B cell (primary cell): ENCODE measurements at regions not wholly inside any gene's neighbourhood (a gene's known extent, or its start where the extent isn't known, plus 50 kb on each side); places are given as distances from the start of the nearest gene placed in this dataset.

Experiments
- ATAC-seq: fragments of 200-7000 bp; cut with Tn5 transposase; one replicate; pipeline ENCODE4 v1.10.0; 2021; ENCODE audit warnings: low read depth, mild to moderate bottlenecking, moderate number of reproducible peaks, moderate library complexity
- CTCF ChIA-PET: fragments of 350-600 bp; sonication (Branson Sonifier 250); formaldehyde crosslinking; loops from one replicate; lab custom pipeline; 2021; ENCODE audit warnings: antibody characterized with exemption, inconsistent platforms; lab: Charles Lee
- POLR2A ChIA-PET: fragments of 350-600 bp; sonication (Branson Sonifier 250); formaldehyde crosslinking; loops from one replicate; lab custom pipeline; 2021; ENCODE audit warnings: antibody characterized with exemption; lab: Charles Lee
- DNase-seq: peaks from one replicate; pipeline ENCODE4 v3.0.0; 2013
- H2AFZ ChIP-seq: 2 replicates; pipeline ENCODE4 v1.6.1; 2012; ENCODE audit warnings: mild to moderate bottlenecking, low read depth, low read length; ENCODE audit not compliant: insufficient read depth, poor library complexity, severe bottlenecking
- H3K27ac ChIP-seq, 2 donors: 1 replicate in 1 of 2; 2 replicates in 1 of 2; pipeline ENCODE4 v1.5.1; 2012 to 2013; ENCODE audit warnings: low read length in 2 of 2, mild to moderate bottlenecking in 2 of 2, moderate library complexity in 1 of 2
- H3K27me3 ChIP-seq, 4 experiments: fragments of 200-600 bp in 1 of 4; sonication (generic) in 1 of 4; replicated peaks in 1 of 4; 1 replicate in 2 of 4; 2 replicates in 2 of 4; pipeline versions ENCODE4 v1.6.1 to v1.7.0; 2013 to 2016; ENCODE audit warnings: low read length in 3 of 4, mild to moderate bottlenecking in 2 of 4, mixed read lengths in 1 of 4, moderate library complexity in 1 of 4; ENCODE audit not compliant: insufficient read depth in 4 of 4, control insufficient read depth in 3 of 4; ENCODE audit errors: control extremely low read depth in 1 of 4
- H3K36me3 ChIP-seq, 2 experiments: replicated peaks in 1 of 2; 1 replicate in 1 of 2; 2 replicates in 1 of 2; pipeline versions ENCODE4 v1.6.1 to v1.7.1; 2013; ENCODE audit warnings: low read length in 1 of 2; ENCODE audit not compliant: insufficient read depth in 2 of 2, control insufficient read depth in 1 of 2; ENCODE audit errors: control extremely low read depth in 1 of 2, extremely low read depth in 1 of 2
- H3K4me1 ChIP-seq, 2 donors: fragments of 200-600 bp in 1 of 2; sonication (generic) in 1 of 2; 1 replicate in 1 of 2; 2 replicates in 1 of 2; pipeline versions ENCODE4 v1.5.1 to v1.6.1; 2013 to 2017; ENCODE audit warnings: low read length in 2 of 2; ENCODE audit not compliant: control insufficient read depth in 2 of 2, insufficient read depth in 2 of 2
- H3K4me2 ChIP-seq: replicated peaks from 2 replicates; pipeline ENCODE3; 2012; ENCODE audit warnings: mild to moderate bottlenecking, low read depth, low read length; ENCODE audit not compliant: poor library complexity, severe bottlenecking
- H3K4me3 ChIP-seq, 5 experiments: fragments of 200-600 bp in 1 of 5; sonication (generic) in 1 of 5; 1 replicate in 3 of 5; 2 replicates in 2 of 5; pipeline versions ENCODE4 v1.5.1 to v1.7.0; 2011 to 2016; ENCODE audit warnings: low read length in 4 of 5, mild to moderate bottlenecking in 4 of 5, low read depth in 2 of 5, control low read depth in 1 of 5, moderate library complexity in 1 of 5; ENCODE audit not compliant: insufficient read depth in 1 of 5; ENCODE audit errors: control extremely low read depth in 1 of 5, extremely low read depth in 1 of 5
- H3K79me2 ChIP-seq: fragments of 200-600 bp; sonication (generic); one replicate; pipeline ENCODE4 v1.6.0; 2016; ENCODE audit warnings: low read length; ENCODE audit not compliant: control insufficient read depth, insufficient read depth
- H3K9ac ChIP-seq: fragments of 200-600 bp; sonication (generic); 2 replicates; pipeline ENCODE4 v1.6.1; 2017; ENCODE audit warnings: mild to moderate bottlenecking, low read length, moderate library complexity
- H3K9me3 ChIP-seq, 3 donors: one replicate each; pipeline versions ENCODE4 v1.6.1 to v1.7.1; 2013; ENCODE audit warnings: low read length in 2 of 3; ENCODE audit not compliant: control insufficient read depth in 2 of 3, insufficient read depth in 1 of 3; ENCODE audit errors: control extremely low read depth in 1 of 3
- H4K20me1 ChIP-seq: 2 replicates; pipeline ENCODE4 v1.6.0; 2012; ENCODE audit warnings: mild to moderate bottlenecking, low read length; ENCODE audit not compliant: insufficient read depth, control insufficient read depth, poor library complexity, severe bottlenecking
- H3K27ac Mint-ChIP-seq: one replicate; pipeline ENCODE4 v1.8.0; 2021; ENCODE audit warnings: mixed read lengths
- H3K27me3 Mint-ChIP-seq: one replicate; pipeline ENCODE4 v1.8.0; 2021; ENCODE audit warnings: mixed read lengths
- H3K4me1 Mint-ChIP-seq: one replicate; pipeline ENCODE4 v1.8.0; 2021; ENCODE audit warnings: mixed read lengths
- H3K4me3 Mint-ChIP-seq: one replicate; pipeline ENCODE4 v1.8.0; 2021; ENCODE audit warnings: mixed read lengths
- H3K9me3 Mint-ChIP-seq: one replicate; pipeline ENCODE4 v1.8.0; 2022; ENCODE audit warnings: mixed read lengths; ENCODE audit not compliant: insufficient read depth
- EZH2 ChIP-seq: IDR thresholded peaks from 2 replicates; pipeline ENCODE4 v1.6.1; 2012; ENCODE audit warnings: borderline replicate concordance, low read depth, mild to moderate bottlenecking, moderate library complexity, low read length; ENCODE audit not compliant: insufficient read depth, poor library complexity, severe bottlenecking
- WGBS: methylation state at CpG from one replicate; pipeline ENCODE4 v1.1.5; 2013; ENCODE audit warnings: missing lambda C conversion rate; ENCODE audit not compliant: insufficient coverage; 5-methylcytosine and 5-hydroxymethylcytosine counted together
- intact Hi-C: fragments of 100-400 bp; cut with micrococcal nuclease; formaldehyde crosslinking; loops from one replicate; pipeline ENCODE4 v1.10.0; 2022
- TF ChIP-seq, protein P1 (sequence below): fragments of 200-600 bp; IDR thresholded peaks from one replicate; pipeline ENCODE4 v1.8.0; 2022; ENCODE audit warnings: antibody characterized with exemption, mild to moderate bottlenecking

DNA sequence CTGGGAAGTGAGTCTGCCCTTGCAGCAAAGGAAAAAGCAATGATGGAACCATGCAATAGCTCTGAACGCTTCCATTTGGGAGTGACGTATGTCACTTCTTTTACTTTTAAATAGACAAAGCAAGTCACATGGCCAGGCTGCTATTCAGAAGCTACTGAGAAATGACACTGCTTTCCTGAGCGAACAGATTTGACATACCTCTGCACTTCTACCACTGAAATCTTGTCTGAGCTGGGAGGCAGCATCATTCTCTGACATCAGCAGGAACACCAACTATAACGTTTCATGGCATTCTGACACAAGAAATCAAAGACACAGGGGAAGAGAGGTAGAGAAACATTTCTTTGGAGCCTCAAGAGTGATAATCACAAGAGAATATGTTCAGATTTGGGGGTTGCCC is 271.1 kb downstream of the SNX13 start:
- DNase-seq (no peak), ATAC-seq (no peak)
- intact Hi-C loops, result no loop called here
- ChIA-PET POLR2A (no interaction called here), CTCF (interaction anchor here (1.5 to 1.6 kb wide), 2 partner anchors 11 to 686 kb away, joined by 3 to 5 read pairs; no protein-coding TSS in a partner anchor)
- Histone ChIP-seq H4K20me1 (no peaks in the 10 kb centered on the region), H3K79me2 (no peaks in the 10 kb centered on the region), H3K4me3 (no peak overlapping the region), H3K4me1 (no peaks in the 10 kb centered on the region), H3K27me3 (no peaks in the 10 kb centered on the region), H3K9me3 (no peaks in the 10 kb centered on the region), H2AFZ (no peak overlapping the region), H3K27ac (no peak overlapping the region), H3K36me3 (no peaks in the 10 kb centered on the region), H3K9ac (no peak overlapping the region), H3K4me2 (no peak overlapping the region)
- Mint-ChIP-seq H3K4me3 (no peak overlapping the region), H3K27ac (no peak overlapping the region), H3K4me1 (no peaks in the 10 kb centered on the region), H3K27me3 (no peaks in the 10 kb centered on the region), H3K9me3 (no peaks in the 10 kb centered on the region)
- TF ChIP-seq, protein P1, sequence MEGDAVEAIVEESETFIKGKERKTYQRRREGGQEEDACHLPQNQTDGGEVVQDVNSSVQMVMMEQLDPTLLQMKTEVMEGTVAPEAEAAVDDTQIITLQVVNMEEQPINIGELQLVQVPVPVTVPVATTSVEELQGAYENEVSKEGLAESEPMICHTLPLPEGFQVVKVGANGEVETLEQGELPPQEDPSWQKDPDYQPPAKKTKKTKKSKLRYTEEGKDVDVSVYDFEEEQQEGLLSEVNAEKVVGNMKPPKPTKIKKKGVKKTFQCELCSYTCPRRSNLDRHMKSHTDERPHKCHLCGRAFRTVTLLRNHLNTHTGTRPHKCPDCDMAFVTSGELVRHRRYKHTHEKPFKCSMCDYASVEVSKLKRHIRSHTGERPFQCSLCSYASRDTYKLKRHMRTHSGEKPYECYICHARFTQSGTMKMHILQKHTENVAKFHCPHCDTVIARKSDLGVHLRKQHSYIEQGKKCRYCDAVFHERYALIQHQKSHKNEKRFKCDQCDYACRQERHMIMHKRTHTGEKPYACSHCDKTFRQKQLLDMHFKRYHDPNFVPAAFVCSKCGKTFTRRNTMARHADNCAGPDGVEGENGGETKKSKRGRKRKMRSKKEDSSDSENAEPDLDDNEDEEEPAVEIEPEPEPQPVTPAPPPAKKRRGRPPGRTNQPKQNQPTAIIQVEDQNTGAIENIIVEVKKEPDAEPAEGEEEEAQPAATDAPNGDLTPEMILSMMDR, result no peak
- no peak for TF ChIP-seq EZH2
- WGBS, result 95% methylated on average over 3 of the region's 4 CpGs

DNA sequence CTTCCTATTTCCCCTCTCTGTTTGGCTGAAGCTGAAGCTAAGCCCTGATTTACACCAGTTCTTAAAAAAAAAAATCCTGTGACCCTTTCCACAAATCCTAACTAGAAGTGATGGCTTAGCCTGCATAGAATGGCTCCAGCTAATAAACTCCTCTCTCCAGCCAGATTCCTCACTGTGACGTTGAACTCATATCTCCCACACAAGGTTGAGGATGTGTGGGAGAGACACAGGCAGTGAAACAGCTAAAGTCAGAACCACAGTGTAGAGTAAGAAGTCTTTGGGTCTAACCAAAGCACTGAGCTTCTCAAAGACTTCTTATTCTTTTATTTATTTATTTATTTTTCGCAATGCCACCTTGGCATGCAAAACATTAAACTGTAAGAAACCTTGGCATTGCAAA is 268.3 kb downstream of the SNX13 start:
- TF ChIP-seq, protein P1, result no peak
- no peak for TF ChIP-seq EZH2
- H3K9me3 ChIP-seq, result no peaks in the 10 kb centered on the region
- no peak overlapping the region for H3K4me2 ChIP-seq
- Mint-ChIP-seq H3K27ac (no peak overlapping the region), H3K4me1 (no peaks in the 10 kb centered on the region), H3K4me3 (no peak overlapping the region), H3K9me3 (no peaks in the 10 kb centered on the region), H3K27me3 (no peaks in the 10 kb centered on the region)
- H2AFZ ChIP-seq, result no peak overlapping the region
- no peak overlapping the region for H3K27ac ChIP-seq
- H3K36me3 ChIP-seq, result no peaks in the 10 kb centered on the region
- ChIA-PET POLR2A (interaction anchor here (0.7 kb wide), 1 partner anchor 98 kb away, joined by 3 read pairs; no protein-coding TSS in a partner anchor), CTCF (interaction anchor here (0.7 to 2.4 kb wide), 3 partner anchors 9 to 1121 kb away, joined by 3 to 14 read pairs (median 4); no protein-coding TSS in a partner anchor)
- no peaks in the 10 kb centered on the region for H3K27me3 ChIP-seq
- WGBS, result no CpG with 5 or more reads among the region's 2 CpGs
- DNase-seq, result no peak
- H3K4me1 ChIP-seq, result no peaks in the 10 kb centered on the region
- no peak overlapping the region for H3K4me3 ChIP-seq
- intact Hi-C loops, result loop anchor here (10.0 kb wide), 1 partner anchor 687 kb away; no protein-coding TSS in a partner anchor
- H3K79me2 ChIP-seq, result no peaks in the 10 kb centered on the region
- ATAC-seq, result no peak
- no peak overlapping the region for H3K9ac ChIP-seq
- no peaks in the 10 kb centered on the region for H4K20me1 ChIP-seq
